ENCODE measurements at regions not wholly inside any gene's neighbourhood (a gene's known extent, or its start where the extent isn't known, plus 50 kb on each side); places are given as distances from the start of the nearest gene placed in this dataset.
"Not testable (repeated sequence)": the region's sequence is repeated elsewhere in the genome, so short reads cannot be mapped to it uniquely, and the experiment has no call there.

DNA sequence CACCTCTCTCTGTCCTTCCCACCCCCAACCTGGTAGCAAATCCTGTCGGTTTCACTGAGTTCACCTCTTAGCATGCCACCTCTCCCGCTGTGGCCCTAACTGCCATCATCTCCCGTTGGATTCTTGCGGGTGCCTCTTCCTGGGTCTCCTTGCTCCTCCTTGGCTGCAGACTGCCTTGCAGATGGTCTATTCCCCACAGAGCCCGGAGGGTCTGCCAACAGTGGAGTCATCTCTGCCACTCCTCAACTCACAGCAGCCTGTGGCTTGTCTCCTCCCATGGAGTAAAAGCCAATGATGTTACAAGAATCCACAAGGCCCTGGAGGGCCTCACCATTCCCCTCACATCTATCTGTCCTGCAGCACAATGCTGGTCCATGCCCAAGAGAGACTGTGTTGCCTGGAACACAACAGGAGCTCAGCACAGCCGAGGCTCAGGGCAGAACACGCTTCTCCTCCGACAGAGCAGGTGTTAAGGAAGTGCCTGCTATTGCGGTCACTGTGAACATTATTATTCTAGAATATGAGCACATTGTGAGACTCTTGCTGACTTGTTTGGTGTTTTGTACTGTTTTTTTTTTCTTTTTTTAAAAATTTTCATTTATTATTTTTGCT, 241.8 kb upstream of the SULF2 start:
- intact Hi-C loops (cut with micrococcal nuclease): no loop called here

DNA sequence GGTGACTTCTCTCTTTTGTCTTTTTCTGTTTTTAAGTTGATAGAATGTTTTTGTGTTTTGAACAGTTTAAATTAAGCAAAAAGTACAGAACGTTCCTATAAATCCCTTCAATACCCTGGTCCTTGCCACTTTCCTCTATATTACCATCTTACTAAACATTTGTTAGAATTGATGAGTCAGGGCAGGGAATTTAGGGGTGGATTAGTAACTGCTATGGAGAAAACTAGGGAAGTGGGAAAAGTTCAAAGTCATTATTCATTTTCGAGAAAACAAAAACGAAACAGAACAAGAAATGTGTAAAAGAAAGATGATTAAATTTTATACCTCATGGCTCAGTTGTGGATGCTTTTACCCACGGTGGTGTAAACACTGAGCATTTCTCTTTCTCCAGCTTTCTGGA, 240.4 kb upstream of the SULF2 start:
- intact Hi-C loops (cut with micrococcal nuclease): no loop called here

DNA sequence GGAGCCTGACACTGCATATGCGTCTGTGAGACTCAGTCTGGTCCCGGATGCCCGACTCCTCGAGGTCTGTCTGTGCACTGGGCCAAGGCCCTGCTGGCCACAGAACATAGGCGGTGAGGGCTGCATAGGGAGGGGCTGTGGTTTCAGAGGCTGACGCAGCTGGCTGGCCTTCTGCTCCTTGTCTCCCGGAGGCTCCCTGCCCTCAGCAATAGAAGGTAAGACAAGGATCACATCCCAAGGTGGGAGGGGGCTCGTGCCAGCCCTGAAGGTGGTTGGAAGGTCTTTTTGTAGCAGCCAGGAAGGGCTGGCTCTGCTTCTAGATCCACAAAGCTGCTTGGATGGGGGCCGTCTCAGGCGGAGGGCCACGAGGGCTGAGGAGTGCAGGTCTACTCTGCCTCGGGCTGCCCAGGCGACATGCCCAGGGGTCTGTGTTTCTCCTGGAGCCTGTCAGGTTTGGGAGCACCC, 239.8 kb upstream of the SULF2 start:
- intact Hi-C loops (cut with micrococcal nuclease): no loop called here

DNA sequence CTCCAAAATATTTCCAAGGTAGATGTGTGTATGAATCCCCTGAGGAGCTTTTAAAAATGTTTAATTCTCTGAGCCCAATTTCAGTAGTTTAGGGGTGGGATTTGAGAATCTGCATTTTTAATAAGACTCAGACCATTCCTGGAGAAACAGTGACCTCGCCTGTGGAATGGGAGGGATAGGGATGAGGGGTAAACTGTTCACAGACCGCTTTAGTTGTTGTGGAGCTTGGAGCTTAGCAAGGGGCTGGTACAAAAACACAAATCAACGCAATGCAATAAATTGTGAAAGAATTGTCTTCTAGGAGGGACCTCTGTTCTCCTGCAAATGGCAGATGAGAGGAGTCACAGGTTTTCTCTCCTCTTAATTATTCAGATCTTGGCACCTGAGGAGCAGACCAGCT, 239.3 kb upstream of the SULF2 start:
- intact Hi-C loops (cut with micrococcal nuclease): no loop called here

DNA sequence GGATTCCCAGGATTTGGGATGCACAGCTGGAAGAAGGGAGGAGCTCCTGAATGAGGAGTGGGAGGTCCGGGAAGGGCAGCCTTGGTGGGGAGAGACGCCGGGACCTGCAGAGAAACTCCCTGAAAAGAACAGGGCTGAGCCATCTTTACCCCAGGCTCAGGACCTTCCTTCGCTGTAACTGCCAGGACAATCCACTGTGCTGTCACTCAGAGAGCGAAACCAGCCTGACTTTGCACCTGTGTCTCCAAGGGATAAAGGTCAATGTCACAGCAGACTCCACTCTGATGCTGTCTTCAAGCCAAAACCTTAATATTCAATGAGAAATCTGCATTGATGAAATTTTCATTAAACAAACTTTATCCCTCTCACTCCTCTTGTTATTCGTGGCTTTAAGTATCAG, 235.4 kb upstream of the SULF2 start:
- intact Hi-C loops (cut with micrococcal nuclease): not testable (repeated sequence)

DNA sequence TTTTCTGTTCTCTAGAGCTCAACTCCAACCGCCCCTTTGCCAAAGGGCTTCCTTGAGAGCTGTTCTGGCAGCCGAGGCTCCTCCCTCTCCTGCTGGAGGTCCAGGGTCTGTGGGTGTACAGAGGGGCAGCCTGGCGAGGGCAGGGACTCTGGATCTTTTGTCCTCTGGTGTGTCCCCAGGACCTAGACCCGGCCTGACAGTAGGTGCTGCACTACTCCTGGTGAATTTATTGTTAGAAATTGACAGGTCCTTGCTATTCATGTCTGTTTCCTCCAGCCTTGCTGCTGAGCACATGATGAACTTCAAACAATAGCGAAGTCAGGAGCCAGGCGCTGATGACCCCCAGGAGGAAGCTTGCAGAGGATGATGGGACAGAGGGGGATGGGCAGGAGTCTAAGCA, 234.7 kb upstream of the SULF2 start:
- intact Hi-C loops (cut with micrococcal nuclease): no loop called here

DNA sequence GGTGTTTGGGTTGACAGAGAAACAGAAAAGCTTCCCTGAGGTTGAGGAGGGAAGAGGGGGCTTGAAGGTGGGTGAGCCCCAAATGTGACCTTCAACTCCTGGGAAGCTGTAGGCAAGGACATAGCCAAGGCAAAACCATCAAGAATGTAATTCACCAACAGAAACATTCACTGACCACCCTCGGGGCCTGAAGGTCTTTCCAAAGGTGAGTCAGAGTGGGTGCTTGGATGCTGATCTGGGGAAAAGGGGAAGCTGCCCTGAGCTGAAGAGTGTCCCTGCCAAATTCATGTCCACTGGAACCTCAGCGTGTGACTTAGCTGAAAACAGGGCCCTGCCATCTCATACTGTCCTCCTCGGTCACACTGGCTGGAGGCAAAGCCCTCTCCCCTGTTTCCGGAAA, 234.2 kb upstream of the SULF2 start:
- intact Hi-C loops (cut with micrococcal nuclease): no loop called here

DNA sequence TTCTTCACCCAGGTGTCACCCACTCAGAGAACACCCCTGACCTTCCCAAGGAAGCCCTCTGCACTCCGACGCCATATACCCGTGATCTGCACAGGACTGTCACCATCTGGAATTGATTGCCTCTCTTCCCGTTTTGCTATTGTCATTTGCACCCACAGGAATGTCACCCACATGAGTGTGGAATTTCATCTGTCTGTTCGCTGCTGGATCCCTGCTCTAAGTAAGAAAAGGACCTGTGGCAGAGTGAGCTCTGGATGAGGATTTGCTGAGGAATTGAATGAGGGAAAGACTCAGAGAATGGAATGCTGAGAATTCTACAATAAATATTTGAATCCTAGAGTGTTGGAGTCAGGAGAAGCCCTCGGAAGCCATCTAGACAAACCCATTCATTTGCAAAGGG, 233.6 kb upstream of the SULF2 start:
- intact Hi-C loops (cut with micrococcal nuclease): not testable (repeated sequence)

DNA sequence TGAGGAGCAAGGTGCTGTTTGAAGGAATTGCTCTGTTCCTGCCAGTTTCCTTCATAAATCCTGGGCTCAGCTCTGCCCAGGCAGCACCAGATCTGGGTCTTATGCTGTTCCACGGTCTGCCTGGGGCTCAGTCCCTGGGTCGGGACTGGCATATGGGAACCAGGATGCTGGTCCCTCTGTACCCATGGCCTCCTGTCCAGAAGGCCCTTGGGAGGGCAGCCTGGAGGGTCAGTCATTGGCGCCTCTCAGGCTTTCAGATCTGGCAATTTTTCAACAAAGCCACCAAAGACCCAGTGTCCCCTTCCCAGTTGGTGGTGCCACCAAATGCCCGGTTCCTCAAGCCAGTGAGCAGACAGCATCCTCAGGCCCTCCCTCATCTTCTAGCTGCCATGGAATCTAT, 232.7 kb upstream of the SULF2 start:
- intact Hi-C loops (cut with micrococcal nuclease): no loop called here

DNA sequence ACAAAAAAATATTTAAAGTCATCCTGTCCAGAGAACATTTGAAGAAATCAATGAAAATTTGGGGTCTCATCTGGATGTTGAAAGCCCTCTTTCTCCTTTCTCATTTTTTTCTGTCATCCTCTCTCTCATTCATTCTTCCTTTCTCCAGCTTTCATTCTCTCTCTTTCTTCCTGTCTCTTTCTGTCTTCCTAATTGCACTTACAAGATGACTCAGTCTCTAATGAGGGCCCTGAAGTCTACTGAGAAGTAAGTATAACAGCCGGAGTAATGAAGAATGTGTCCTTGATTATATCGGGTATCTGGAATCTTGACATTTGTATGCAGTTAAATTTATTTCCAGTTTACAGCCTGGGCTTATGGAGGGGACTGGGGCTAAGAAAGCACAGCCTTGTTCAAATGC, 232.2 kb upstream of the SULF2 start:
- intact Hi-C loops (cut with micrococcal nuclease): no loop called here

DNA sequence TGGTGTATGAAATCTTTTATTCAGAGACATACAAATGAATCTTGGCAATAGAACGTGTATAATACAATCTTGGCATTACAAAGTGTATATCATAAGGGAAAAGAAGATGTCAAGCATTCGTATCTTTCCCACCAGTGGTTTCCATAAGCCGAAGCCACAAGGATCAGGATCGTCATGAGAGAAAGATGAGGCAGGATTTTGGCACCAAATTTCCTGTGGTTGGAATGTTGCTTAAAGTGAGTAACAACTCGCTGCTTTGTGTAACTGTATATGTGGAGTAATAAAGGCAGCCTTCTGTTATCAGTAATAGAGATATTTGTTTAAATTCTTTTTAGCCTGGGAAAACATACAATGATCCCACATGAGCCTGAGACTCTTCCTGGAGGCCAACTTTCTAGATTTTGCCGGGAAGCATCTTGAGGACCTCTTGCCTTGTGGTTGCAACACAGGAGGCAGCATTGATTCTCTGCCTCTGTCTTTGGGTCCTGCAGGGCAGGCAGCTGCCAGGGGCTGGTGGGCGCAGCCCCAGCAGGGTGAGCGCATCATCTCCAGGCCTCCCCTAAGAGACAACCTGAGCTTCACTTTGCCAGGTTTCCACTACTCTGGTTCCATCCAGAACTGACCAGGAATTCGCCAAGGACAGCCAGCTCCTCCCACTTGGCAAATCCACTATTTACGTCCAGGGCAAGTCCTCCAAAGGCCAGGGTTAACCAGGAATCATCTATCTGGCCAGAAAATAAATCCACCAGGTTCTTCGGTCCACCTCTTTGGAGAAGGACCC, 230.9 kb upstream of the SULF2 start:
- intact Hi-C loops (cut with micrococcal nuclease): no loop called here

DNA sequence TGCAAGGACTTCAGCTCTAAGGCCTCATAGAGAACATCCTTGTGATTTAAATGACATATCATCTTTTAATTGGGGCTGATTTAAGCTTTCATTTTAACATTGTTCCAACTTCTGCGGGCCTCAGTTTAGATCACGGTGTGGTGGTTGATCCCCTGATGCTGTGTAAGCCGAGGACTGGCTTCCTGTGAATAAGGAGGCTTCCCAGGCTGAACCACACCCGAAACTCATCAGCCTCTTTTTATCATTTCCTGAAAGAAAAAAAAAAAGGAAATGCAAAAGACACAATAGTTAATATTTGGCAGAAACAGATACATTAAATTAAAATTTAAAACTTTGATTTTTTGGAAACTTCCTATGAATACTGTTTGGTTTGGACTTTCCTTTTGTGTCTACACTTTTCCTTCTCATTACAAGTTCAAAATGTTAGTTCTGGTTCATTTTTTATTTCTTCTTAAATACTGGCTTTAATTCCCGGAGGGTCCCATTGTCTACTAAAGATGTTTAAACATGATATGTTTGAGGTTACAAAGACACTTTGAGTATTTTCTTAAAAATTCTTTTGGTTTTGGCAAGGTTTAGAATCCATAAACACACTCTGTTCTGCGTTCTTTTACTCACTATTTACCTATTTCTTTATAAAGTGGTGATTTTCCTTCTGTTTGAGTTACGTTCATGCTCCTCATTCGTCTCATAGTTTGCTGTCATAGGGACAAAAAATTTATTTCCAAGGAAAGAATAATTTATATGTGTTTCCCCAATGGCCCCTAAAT, 230.0 kb upstream of the SULF2 start:
- intact Hi-C loops (cut with micrococcal nuclease): no loop called here

DNA sequence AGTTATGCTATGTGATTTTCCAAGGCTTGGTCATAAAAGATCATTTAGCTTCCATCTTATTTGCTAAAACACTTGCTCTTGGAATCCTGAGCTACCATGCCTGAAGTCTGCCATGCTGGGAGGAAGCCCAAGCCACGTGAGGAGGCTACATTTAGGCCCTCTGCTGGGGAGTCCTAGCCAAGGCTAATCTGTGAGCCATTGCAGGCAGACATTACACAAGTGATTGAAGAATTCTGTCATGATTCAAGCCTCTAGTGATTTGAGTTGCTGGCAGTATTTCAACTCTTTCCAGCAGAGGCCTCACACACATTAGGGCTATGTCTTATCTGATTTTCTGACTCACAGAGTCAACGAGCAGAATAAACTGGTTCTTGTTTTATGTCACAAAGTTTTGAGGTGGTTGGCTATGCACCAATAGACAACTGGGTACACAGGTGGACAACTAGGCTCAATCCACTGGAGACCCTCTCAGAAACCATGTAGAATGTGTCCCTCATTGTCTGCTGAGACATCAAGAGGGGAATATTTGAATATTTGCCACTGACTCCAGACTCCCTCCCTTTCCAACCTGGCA, 227.2 kb upstream of the SULF2 start:
- intact Hi-C loops (cut with micrococcal nuclease): no loop called here

DNA sequence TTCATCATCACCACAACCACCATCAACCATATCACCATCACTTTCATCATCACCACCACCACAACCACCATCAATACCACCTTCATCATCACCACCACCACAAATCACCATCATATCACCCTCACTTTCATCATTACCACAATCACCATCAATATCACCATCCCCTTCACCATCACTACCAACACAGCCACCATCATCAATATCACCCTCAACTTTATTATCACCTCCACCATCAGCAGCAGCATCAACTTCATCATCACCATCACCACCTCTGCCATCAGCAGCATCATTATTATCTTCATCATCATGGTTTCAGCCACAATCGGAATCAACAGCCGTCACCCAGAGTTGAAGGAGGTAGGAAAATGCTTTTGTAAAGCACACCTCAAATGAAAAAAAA, 225.7 kb upstream of the SULF2 start:
- intact Hi-C loops (cut with micrococcal nuclease): no loop called here

DNA sequence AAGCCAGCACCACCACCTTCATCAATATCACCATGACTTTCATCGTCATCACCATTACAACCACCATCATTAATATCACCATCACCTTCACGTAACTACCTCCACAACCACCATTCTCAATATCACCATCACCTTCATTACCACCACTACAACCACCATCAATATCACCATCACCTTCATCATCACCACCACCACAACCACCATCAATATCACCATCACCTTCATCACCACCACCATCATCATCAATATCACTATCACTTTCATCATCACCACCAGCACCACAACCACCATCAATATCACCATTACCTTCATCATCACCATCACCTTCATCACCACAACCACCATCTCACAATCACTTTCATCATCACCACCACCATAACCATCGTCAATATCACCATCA, 225.3 kb upstream of the SULF2 start:
- intact Hi-C loops (cut with micrococcal nuclease): no loop called here

DNA sequence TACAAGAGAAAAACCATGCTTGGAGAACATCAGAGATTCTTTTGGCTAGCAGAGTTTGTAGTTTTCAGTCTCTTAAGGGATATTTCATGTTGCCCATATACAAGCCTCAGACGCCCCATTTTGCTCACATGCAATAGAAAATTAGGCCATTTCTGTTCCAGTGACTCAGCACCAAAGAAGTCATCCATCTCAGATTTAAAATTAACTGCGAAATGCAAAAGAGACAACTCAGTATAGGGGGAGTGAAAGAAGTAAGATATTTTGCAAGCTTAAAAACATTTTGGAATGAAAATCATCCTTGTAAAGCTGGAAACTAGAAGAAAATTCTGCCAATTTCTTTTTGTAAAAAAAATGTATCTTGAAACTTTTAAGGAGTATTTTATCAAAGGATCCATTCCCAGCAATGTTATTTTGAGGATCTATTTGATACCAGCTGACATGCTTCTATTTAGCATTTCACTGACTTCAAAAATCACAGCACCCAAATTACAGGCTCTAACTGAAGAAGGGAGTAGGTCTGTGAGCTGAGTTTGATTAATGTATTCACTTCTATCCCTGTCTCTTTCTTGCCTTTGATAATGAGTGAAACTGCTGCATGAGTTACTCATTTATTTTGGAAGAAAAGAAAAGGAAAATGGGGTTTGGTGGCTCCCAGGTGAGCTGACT, 223.7 kb upstream of the SULF2 start:
- intact Hi-C loops (cut with micrococcal nuclease): no loop called here

DNA sequence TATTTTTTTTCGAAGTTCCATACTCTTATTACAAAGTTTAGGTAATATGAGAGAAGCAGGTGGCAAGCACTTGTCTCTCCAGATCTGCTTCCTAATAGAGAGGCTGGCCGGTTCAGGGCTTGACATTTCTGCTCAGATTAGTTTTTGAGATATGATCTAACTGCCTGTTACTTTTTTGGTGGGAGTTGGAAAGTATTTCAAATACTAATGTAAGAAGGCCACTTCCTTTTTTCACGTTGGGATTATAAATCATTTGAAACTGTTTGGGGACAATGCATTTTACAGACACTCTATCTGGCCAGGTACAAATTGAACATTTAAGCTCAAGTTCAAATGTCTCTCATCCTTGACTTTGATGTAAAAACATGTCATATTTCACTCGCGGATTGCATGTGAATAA, 222.1 kb upstream of the SULF2 start:
- intact Hi-C loops (cut with micrococcal nuclease): no loop called here

DNA sequence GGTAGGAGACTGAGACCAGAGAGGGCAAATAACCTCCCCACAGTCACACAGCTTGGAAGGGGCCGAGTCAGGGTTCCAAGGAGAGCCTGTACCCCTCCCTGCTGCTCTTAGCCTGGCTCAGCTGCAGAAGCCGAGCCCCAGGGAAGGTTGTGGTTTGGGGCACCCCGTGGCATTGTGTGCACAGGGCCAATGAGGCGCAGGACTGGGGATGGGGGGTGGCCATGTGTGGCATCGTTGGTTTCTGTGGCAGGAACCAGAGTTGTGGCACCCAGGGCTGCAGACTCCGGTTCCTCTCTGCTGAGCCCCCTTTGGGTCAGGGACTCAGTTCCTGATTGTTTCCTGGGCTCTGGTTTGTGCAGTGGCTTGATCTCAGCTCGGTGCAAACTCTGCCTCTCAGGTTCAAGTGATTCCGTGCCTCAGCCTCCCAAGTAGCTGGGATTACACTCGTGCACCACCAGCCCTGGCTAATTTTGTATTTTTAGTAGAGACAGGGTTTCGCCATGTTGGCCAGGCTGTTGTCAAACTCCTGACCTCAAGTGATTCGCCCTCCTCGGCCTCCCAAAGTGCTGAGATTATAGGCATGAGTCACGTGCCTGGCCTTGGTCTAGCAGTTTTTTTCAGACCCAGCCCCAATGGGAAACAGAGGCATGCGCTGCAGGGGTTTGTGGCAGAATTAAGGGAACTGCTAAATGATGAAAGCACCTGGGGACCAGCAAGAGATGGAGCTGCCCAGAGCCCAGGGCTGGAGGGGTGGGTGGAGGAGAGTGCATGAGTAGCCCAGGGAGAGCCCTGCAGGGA, 221.0 kb upstream of the SULF2 start:
- intact Hi-C loops (cut with micrococcal nuclease): no loop called here

DNA sequence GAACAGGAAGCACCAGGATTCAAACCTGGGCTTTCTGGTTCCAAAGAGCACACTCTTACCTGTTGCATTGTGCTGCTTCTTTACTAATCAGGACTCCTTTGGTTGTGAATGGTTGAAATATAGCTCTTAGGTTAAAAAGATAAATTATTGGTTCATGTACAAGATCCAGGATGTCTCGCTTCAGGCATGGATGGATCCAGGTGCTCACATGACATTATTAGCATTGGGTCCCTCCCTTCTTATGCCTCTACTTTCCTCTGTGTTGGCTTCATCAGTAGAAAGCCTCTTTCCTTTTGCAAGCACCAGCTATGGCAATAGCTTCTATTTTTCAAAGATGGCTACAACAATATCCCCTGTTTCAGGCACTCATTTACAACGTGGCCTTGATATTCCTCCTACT, 217.7 kb upstream of the SULF2 start:
- intact Hi-C loops (cut with micrococcal nuclease): no loop called here

DNA sequence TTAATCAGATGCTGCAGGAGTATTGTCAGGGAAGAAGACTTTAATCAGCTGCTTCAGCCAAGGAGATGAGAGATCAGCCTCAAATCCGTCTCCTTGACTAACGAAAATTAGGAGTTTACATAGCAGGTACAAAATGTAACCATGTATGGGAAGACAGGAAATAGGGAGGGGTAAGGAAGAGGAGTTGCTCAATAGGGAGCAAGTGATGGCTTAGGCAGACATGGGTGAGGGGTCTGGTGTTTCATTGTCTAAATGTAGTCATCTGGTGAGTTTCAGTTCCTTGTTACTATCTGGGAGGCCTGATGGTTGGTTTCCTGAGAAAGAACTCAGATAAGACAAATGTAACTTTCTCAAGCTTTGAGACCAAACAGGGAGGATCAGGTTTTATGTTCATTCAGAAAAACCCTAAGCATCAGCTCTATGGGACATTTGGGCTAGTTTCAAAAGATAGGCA, 217.3 kb upstream of the SULF2 start:
- intact Hi-C loops (cut with micrococcal nuclease): no loop called here

DNA sequence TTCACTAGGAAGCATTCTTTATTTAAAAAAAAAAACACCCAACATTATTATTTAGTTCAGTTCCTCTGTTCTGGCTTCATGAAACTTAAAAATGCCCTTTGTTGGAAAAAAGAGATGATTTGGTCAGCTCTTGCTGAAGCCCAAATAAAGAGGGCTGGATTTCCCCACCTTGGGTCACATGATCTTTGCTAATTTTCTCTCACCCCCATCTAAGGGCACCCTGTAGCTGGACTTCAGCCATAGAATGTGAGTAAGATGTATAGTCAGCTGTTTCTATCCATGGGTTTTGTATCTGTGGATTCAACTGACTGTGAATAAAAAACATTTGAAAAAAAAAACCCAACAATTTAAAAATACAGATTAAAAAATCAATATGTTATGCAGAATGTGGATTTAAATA, 213.9 kb upstream of the SULF2 start:
- intact Hi-C loops (cut with micrococcal nuclease): no loop called here

Data from T-helper 1 cell treated with Interleukin-12 subunit alpha and Interleukin-12 subunit beta and Interleukin-4 antibody, amounts not matched to agents 30 ng/mL and 1 ng/mL, for 36 hours (primary cell).